GM12865 (cell line): ENCODE measurements at regions not wholly inside any gene's neighbourhood (a gene's known extent, or its start where the extent isn't known, plus 50 kb on each side); places are given as distances from the start of the nearest gene placed in this dataset.

Experiments
- DNase-seq: peaks from one replicate; pipeline ENCODE4 v3.0.0; 2010; ENCODE audit warnings: low read depth
- H3K4me3 ChIP-seq: 2 replicates; pipeline ENCODE4 v1.5.1; 2011; ENCODE audit warnings: mild to moderate bottlenecking, low read depth, low read length, control low read depth
- CTCF ChIP-seq: IDR thresholded peaks from 2 replicates; pipeline ENCODE4 v1.5.1; 2011; ENCODE audit warnings: low read length, control low read depth, low read depth, inconsistent platforms; ENCODE audit not compliant: insufficient read depth; ENCODE audit errors: missing control alignments

- no peak overlapping the region for H3K4me3 ChIP-seq
- no peak for TF ChIP-seq CTCF
- no peak for DNase-seq
These were observed 707.4 kb upstream of the ARGLU1 start for GRCh38 chr13:107275312-107275711.

- TF ChIP-seq CTCF: no peak
- DNase-seq: no peak
- H3K4me3 ChIP-seq: no peak overlapping the region
These were observed 703.3 kb upstream of the ARGLU1 start for GRCh38 chr13:107271227-107271626.

- H3K4me3 ChIP-seq: no peak overlapping the region
- no peak for DNase-seq
- TF ChIP-seq CTCF: no peak
These were observed 698.7 kb upstream of the ARGLU1 start for GRCh38 chr13:107266657-107267056.

GRCh38 chr13:107258599-107259187 is 690.8 kb upstream of the ARGLU1 start:
- H3K4me3 ChIP-seq: no peak overlapping the region
- no peak for TF ChIP-seq CTCF
- DNase-seq: no peak

- no peak for DNase-seq
- TF ChIP-seq CTCF: no peak
- no peak overlapping the region for H3K4me3 ChIP-seq
These were observed 686.5 kb upstream of the ARGLU1 start for GRCh38 chr13:107254392-107254791.

- no peak overlapping the region for H3K4me3 ChIP-seq
- no peak for TF ChIP-seq CTCF
- DNase-seq: no peak
These were observed 684.5 kb upstream of the ARGLU1 start for GRCh38 chr13:107252428-107252827.

- no peak overlapping the region for H3K4me3 ChIP-seq
- DNase-seq: no peak
- no peak for TF ChIP-seq CTCF
These were observed 684.1 kb upstream of the ARGLU1 start for GRCh38 chr13:107252021-107252420.
